Retinal pigment epithelial cell (primary cell): ENCODE measurements at regions not wholly inside any gene's neighbourhood (a gene's known extent, or its start where the extent isn't known, plus 50 kb on each side); places are given as distances from the start of the nearest gene placed in this dataset.

Experiments
- DNase-seq: peaks from one replicate; pipeline ENCODE4 v3.0.0-alpha.2; 2010; ENCODE audit warnings: low read depth
- H3K4me3 ChIP-seq: 2 replicates; pipeline ENCODE4 v1.5.1; 2011; ENCODE audit warnings: mild to moderate bottlenecking, low read length, control low read depth, moderate library complexity
- CTCF ChIP-seq: conservative IDR thresholded peaks from 2 replicates; pipeline ENCODE4 v1.5.1; 2011; ENCODE audit warnings: low read depth, low read length, control low read depth, inconsistent platforms

GRCh38 chr17:33352526-33352925, 59.4 kb upstream of the ASIC2 start:
- no peak for DNase-seq
- H3K4me3 ChIP-seq: no peak overlapping the region
- no peak for TF ChIP-seq CTCF

DNA sequence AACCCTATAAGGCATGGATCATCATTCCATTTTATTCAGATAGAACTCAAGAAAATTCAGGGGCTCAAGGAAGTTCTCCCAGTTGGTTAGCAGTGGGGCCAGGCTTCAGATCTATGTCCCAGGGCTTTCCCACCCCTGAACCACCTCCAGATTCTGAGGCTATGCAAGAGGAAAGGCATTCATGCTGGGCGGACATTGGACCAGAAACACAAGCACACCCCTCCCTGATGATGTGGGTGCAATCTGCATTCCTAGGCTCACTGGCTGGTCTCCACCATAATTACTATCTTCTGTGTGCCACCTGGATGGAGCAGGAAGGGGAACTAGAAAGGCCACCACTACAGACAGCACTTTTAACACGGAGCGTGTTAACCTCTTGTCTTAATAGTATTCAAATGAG, 63.2 kb upstream of the ASIC2 start:
- H3K4me3 ChIP-seq: no peak overlapping the region
- no peak for DNase-seq
- no peak for TF ChIP-seq CTCF

- no peak overlapping the region for H3K4me3 ChIP-seq
- TF ChIP-seq CTCF: no peak
- DNase-seq: no peak
Measured at GRCh38 chr17:33363475-33363874, 70.4 kb upstream of the ASIC2 start.

GRCh38 chr17:33366960-33367359, 73.9 kb upstream of the ASIC2 start:
- TF ChIP-seq CTCF: no peak
- no peak for DNase-seq
- no peak overlapping the region for H3K4me3 ChIP-seq

- no peak for TF ChIP-seq CTCF
- H3K4me3 ChIP-seq: no peak overlapping the region
- no peak for DNase-seq
Measured at GRCh38 chr17:33369149-33369548, 76.1 kb upstream of the ASIC2 start.

DNA sequence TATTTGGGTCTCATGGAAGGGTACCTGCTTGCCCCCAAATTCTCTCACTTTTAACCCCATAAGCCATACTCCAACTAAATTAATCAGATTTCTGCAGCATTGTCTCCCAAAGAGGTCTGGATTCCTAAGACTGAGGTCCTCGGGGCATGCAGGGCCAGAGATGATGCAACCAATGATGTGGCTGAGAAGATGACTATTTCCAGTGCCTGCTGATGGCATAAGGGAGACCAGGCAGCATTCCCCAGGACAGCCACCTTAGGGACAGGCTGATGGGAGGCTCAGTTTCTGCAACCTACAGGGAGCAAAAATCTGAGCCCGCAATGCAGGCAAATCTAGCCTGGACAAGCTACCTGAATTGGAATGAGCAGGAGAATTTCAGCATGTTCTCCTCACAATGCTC, 76.8 kb upstream of the ASIC2 start:
- TF ChIP-seq CTCF: no peak
- no peak for DNase-seq
- H3K4me3 ChIP-seq: no peak overlapping the region

DNA sequence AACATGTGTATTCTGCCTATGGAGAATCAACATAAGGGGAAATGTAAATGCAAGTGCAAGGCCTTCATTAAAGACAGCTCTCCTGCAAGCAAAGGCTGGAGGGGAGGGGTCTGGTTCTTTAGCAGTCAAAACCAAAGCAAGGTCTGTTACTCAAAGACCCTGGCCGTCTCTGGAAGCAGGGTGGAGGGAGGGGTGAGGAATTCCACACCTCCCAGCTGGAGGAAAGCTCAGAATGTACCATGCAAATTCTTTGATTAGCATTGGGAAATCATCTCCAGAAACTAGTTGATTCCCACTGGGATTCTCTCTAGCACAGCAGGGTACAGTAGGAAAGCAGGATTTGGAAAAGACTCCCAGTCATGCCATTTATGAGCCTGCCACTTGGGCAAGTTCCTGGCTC, 77.3 kb upstream of the ASIC2 start:
- H3K4me3 ChIP-seq: no peak overlapping the region
- no peak for TF ChIP-seq CTCF
- DNase-seq: no peak
